ENCODE measurements at regions not wholly inside any gene's neighbourhood (a gene's known extent, or its start where the extent isn't known, plus 50 kb on each side); places are given as distances from the start of the nearest gene placed in this dataset.

DNA sequence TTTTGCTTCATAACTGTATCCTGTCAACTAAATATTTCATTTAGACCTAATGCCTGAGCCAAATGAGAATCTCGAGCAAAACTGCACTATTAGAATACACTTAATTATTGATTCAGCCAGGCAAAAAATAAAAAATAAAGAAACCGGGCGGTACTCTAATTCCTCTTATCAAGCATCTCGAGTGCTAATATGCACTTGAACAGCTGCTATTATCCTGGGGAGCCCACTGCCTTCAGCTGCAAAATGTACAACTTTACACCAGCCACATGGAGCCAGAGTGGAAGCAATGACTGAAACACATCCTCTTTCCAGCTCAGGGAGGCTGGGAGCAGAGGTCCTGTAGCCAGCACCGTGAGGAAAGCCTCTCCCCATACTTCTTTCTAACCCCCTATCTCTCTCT lies 390.0 kb upstream of the CADM1 start:
- Histone ChIP-seq H3K4me3 (no peak overlapping the region), H3K79me2 (replicated peaks; ENCODE audit: insufficient read depth) (no peaks in the 10 kb centered on the region), H2AFZ (no peak overlapping the region), H3K4me1 (ENCODE audit: insufficient read depth) (no peaks in the 10 kb centered on the region), H3K27ac (ENCODE audit: low read depth) (no peak overlapping the region), H4K20me1 (replicated peaks; ENCODE audit: insufficient read depth) (no peaks in the 10 kb centered on the region), H3F3A (replicated peaks; ENCODE audit: low read depth) (no peaks in the 10 kb centered on the region), H3K36me3 (ENCODE audit: insufficient read depth) (no peaks in the 10 kb centered on the region), H3K4me2 (no peak overlapping the region), H3K27me3 (ENCODE audit: insufficient read depth) (no peaks in the 10 kb centered on the region), H3K9me2 (ENCODE audit: insufficient read depth) (no peaks in the 10 kb centered on the region)
- H3K27me3 Mint-ChIP-seq (ENCODE audit: insufficient read depth, low read depth, poor library complexity): peaks cover 1% of the 10 kb centered on the region
- no peaks in the 10 kb centered on the region for H3K9me3 Mint-ChIP-seq
- no peak for ATAC-seq
- H3K27ac Mint-ChIP-seq: no peak overlapping the region
- DNase-seq (ENCODE audit: low spot score): no peak
- no peaks in the 10 kb centered on the region for H3K36me3 Mint-ChIP-seq (ENCODE audit: low read depth)
- H3K4me1 Mint-ChIP-seq: no peaks in the 10 kb centered on the region
- no peak overlapping the region for H3K4me3 Mint-ChIP-seq
- TF ChIP-seq, protein P1, sequence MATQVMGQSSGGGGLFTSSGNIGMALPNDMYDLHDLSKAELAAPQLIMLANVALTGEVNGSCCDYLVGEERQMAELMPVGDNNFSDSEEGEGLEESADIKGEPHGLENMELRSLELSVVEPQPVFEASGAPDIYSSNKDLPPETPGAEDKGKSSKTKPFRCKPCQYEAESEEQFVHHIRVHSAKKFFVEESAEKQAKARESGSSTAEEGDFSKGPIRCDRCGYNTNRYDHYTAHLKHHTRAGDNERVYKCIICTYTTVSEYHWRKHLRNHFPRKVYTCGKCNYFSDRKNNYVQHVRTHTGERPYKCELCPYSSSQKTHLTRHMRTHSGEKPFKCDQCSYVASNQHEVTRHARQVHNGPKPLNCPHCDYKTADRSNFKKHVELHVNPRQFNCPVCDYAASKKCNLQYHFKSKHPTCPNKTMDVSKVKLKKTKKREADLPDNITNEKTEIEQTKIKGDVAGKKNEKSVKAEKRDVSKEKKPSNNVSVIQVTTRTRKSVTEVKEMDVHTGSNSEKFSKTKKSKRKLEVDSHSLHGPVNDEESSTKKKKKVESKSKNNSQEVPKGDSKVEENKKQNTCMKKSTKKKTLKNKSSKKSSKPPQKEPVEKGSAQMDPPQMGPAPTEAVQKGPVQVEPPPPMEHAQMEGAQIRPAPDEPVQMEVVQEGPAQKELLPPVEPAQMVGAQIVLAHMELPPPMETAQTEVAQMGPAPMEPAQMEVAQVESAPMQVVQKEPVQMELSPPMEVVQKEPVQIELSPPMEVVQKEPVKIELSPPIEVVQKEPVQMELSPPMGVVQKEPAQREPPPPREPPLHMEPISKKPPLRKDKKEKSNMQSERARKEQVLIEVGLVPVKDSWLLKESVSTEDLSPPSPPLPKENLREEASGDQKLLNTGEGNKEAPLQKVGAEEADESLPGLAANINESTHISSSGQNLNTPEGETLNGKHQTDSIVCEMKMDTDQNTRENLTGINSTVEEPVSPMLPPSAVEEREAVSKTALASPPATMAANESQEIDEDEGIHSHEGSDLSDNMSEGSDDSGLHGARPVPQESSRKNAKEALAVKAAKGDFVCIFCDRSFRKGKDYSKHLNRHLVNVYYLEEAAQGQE (IDR thresholded peaks at IDR 0.05; ENCODE audit: unreplicated experiment): no peak
- no peak for TF ChIP-seq EZH2 (IDR thresholded peaks at IDR 0.05; ENCODE audit: low read depth, unreplicated experiment)
- TF ChIP-seq POLR2AphosphoS5 (IDR thresholded peaks at IDR 0.05; ENCODE audit: low read depth): no peak
- TF ChIP-seq, protein P2, sequence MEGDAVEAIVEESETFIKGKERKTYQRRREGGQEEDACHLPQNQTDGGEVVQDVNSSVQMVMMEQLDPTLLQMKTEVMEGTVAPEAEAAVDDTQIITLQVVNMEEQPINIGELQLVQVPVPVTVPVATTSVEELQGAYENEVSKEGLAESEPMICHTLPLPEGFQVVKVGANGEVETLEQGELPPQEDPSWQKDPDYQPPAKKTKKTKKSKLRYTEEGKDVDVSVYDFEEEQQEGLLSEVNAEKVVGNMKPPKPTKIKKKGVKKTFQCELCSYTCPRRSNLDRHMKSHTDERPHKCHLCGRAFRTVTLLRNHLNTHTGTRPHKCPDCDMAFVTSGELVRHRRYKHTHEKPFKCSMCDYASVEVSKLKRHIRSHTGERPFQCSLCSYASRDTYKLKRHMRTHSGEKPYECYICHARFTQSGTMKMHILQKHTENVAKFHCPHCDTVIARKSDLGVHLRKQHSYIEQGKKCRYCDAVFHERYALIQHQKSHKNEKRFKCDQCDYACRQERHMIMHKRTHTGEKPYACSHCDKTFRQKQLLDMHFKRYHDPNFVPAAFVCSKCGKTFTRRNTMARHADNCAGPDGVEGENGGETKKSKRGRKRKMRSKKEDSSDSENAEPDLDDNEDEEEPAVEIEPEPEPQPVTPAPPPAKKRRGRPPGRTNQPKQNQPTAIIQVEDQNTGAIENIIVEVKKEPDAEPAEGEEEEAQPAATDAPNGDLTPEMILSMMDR (conservative IDR thresholded peaks at IDR 0.05; ENCODE audit: low read depth in 2 of 2): no peak
- TF ChIP-seq NANOG (IDR thresholded peaks at IDR 0.05; ENCODE audit: borderline replicate concordance): no peak
- TF ChIP-seq, protein P3, sequence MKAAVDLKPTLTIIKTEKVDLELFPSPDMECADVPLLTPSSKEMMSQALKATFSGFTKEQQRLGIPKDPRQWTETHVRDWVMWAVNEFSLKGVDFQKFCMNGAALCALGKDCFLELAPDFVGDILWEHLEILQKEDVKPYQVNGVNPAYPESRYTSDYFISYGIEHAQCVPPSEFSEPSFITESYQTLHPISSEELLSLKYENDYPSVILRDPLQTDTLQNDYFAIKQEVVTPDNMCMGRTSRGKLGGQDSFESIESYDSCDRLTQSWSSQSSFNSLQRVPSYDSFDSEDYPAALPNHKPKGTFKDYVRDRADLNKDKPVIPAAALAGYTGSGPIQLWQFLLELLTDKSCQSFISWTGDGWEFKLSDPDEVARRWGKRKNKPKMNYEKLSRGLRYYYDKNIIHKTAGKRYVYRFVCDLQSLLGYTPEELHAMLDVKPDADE (IDR thresholded peaks at IDR 0.05): no peak
- TF ChIP-seq ZNF331 (CRISPR knock-in tag; IDR thresholded peaks at IDR 0.05; ENCODE audit: low read depth): no peak
- no peak for TF ChIP-seq ZNF114 (CRISPR knock-in tag; IDR thresholded peaks at IDR 0.05)
- no peak for TF ChIP-seq JUNB (IDR thresholded peaks at IDR 0.05; ENCODE audit: unreplicated experiment)
- TF ChIP-seq, protein P4, sequence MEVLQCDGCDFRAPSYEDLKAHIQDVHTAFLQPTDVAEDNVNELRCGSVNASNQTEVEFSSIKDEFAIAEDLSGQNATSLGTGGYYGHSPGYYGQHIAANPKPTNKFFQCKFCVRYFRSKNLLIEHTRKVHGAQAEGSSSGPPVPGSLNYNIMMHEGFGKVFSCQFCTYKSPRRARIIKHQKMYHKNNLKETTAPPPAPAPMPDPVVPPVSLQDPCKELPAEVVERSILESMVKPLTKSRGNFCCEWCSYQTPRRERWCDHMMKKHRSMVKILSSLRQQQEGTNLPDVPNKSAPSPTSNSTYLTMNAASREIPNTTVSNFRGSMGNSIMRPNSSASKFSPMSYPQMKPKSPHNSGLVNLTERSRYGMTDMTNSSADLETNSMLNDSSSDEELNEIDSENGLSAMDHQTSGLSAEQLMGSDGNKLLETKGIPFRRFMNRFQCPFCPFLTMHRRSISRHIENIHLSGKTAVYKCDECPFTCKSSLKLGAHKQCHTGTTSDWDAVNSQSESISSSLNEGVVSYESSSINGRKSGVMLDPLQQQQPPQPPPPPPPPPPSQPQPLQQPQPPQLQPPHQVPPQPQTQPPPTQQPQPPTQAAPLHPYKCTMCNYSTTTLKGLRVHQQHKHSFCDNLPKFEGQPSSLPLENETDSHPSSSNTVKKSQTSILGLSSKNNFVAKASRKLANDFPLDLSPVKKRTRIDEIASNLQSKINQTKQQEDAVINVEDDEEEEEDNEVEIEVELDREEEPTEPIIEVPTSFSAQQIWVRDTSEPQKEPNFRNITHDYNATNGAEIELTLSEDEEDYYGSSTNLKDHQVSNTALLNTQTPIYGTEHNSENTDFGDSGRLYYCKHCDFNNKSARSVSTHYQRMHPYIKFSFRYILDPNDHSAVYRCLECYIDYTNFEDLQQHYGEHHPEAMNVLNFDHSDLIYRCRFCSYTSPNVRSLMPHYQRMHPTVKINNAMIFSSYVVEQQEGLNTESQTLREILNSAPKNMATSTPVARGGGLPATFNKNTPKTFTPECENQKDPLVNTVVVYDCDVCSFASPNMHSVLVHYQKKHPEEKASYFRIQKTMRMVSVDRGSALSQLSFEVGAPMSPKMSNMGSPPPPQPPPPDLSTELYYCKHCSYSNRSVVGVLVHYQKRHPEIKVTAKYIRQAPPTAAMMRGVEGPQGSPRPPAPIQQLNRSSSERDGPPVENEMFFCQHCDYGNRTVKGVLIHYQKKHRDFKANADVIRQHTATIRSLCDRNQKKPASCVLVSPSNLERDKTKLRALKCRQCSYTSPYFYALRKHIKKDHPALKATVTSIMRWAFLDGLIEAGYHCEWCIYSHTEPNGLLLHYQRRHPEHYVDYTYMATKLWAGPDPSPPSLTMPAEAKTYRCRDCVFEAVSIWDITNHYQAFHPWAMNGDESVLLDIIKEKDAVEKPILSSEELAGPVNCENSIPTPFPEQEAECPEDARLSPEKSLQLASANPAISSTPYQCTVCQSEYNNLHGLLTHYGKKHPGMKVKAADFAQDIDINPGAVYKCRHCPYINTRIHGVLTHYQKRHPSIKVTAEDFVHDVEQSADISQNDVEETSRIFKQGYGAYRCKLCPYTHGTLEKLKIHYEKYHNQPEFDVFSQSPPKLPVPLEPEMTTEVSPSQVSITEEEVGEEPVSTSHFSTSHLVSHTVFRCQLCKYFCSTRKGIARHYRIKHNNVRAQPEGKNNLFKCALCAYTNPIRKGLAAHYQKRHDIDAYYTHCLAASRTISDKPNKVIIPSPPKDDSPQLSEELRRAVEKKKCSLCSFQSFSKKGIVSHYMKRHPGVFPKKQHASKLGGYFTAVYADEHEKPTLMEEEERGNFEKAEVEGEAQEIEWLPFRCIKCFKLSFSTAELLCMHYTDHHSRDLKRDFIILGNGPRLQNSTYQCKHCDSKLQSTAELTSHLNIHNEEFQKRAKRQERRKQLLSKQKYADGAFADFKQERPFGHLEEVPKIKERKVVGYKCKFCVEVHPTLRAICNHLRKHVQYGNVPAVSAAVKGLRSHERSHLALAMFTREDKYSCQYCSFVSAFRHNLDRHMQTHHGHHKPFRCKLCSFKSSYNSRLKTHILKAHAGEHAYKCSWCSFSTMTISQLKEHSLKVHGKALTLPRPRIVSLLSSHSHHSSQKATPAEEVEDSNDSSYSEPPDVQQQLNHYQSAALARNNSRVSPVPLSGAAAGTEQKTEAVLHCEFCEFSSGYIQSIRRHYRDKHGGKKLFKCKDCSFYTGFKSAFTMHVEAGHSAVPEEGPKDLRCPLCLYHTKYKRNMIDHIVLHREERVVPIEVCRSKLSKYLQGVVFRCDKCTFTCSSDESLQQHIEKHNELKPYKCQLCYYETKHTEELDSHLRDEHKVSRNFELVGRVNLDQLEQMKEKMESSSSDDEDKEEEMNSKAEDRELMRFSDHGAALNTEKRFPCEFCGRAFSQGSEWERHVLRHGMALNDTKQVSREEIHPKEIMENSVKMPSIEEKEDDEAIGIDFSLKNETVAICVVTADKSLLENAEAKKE (CRISPR knock-in tag; IDR thresholded peaks at IDR 0.05): no peak
- no peak for TF ChIP-seq EZH2phosphoT487 (IDR thresholded peaks at IDR 0.05; ENCODE audit: unreplicated experiment)
- TF ChIP-seq STAT1 (IDR thresholded peaks at IDR 0.05; ENCODE audit: unreplicated experiment): no peak
